ENCODE measurements at regions not wholly inside any gene's neighbourhood (a gene's known extent, or its start where the extent isn't known, plus 50 kb on each side); places are given as distances from the start of the nearest gene placed in this dataset.

- TF ChIP-seq CTCF (IDR thresholded peaks at IDR 0.05; ENCODE audit: poor library complexity), result no peak
- TF ChIP-seq EZH2 (IDR thresholded peaks at IDR 0.05; ENCODE audit: borderline replicate concordance), result no peak
Observed at GRCh38 chr18:28855989-28856388, 679.1 kb upstream of the CDH2 start.

Measured in hepatocyte (in vitro differentiated cells).